Calu3 (cell line): ENCODE measurements at regions not wholly inside any gene's neighbourhood (a gene's known extent, or its start where the extent isn't known, plus 50 kb on each side); places are given as distances from the start of the nearest gene placed in this dataset.

ENCODE experiments used
- BruUV-seq: library from RNA; stranded (reverse); fragments of 400-500 nt; replicated peaks from 2 replicates; lab custom pipeline; 2021; lab: Mats Ljungman, UMichigan
- CTCF ChIA-PET: fragments of 300-600 bp; sonication (Branson Sonifier 250); formaldehyde crosslinking; loops from one replicate; lab custom pipeline; 2022; ENCODE audit warnings: antibody characterized with exemption; lab: Charles Lee
- DNase-seq: peaks from one replicate; pipeline ENCODE4 v3.0.0; 2022
- H3K27ac Mint-ChIP-seq: one replicate; pipeline ENCODE4 v1.8.0; 2022; ENCODE audit warnings: mixed read lengths; ENCODE audit not compliant: unreplicated experiment
- H3K27me3 Mint-ChIP-seq: one replicate; pipeline ENCODE4 v1.8.0; 2022; ENCODE audit warnings: mixed read lengths; ENCODE audit not compliant: unreplicated experiment
- H3K36me3 Mint-ChIP-seq: one replicate; pipeline ENCODE4 v1.8.0; 2022; ENCODE audit warnings: mild to moderate bottlenecking, moderate library complexity, mixed read lengths; ENCODE audit not compliant: insufficient read depth, unreplicated experiment
- H3K4me1 Mint-ChIP-seq: one replicate; pipeline ENCODE4 v1.8.0; 2022; ENCODE audit warnings: mild to moderate bottlenecking, low read depth, mixed read lengths; ENCODE audit not compliant: unreplicated experiment
- H3K4me3 Mint-ChIP-seq: one replicate; pipeline ENCODE4 v1.8.0; 2022; ENCODE audit warnings: mild to moderate bottlenecking, low read depth, moderate library complexity, mixed read lengths; ENCODE audit not compliant: unreplicated experiment
- H3K9me3 Mint-ChIP-seq: one replicate; pipeline ENCODE4 v1.8.0; 2022; ENCODE audit warnings: low read depth, mixed read lengths; ENCODE audit not compliant: unreplicated experiment
- CTCF ChIP-seq: fragments of 200-600 bp; IDR thresholded peaks from one replicate; pipeline ENCODE4 v1.8.0; 2022; ENCODE audit warnings: antibody characterized with exemption; ENCODE audit not compliant: unreplicated experiment
- intact Hi-C: fragments of 100-400 bp; cut with micrococcal nuclease; formaldehyde crosslinking; loops from one replicate; pipeline ENCODE4 v1.10.0; 2022; ENCODE audit not compliant: unreplicated experiment

- Mint-ChIP-seq H3K36me3 (no peaks in the 10 kb centered on the region), H3K27me3 (no peaks in the 10 kb centered on the region), H3K9me3 (peaks cover 1% of the 10 kb centered on the region), H3K27ac (no peak overlapping the region), H3K4me3 (no peak overlapping the region), H3K4me1 (no peaks in the 10 kb centered on the region)
- no peak for DNase-seq
- intact Hi-C loops: no loop called here
- no TSS peak for BruUV-seq
- TF ChIP-seq CTCF: no peak
- CTCF ChIA-PET: no interaction called here
Observed at GRCh38 chr18:55950379-55951166, 362.6 kb upstream of the TCF4 start.

- intact Hi-C loops: no loop called here
- no TSS peak for BruUV-seq
- Mint-ChIP-seq H3K4me3 (no peak overlapping the region), H3K27me3 (no peaks in the 10 kb centered on the region), H3K9me3 (peaks cover 10% of the 10 kb centered on the region), H3K36me3 (no peaks in the 10 kb centered on the region), H3K4me1 (no peaks in the 10 kb centered on the region), H3K27ac (no peak overlapping the region)
- TF ChIP-seq CTCF: no peak
- DNase-seq: no peak
- CTCF ChIA-PET: interaction anchor here (0.6 kb wide), 1 partner anchor 275 kb away, joined by 4 read pairs; no protein-coding TSS in a partner anchor
Observed at GRCh38 chr18:55934821-55935220, 346.8 kb upstream of the TCF4 start.

- no peaks in the 10 kb centered on the region for H3K27me3 Mint-ChIP-seq
- TF ChIP-seq CTCF: no peak
- peaks cover 8% of the 10 kb centered on the region for H3K9me3 Mint-ChIP-seq
- H3K27ac Mint-ChIP-seq: no peak overlapping the region
- H3K4me1 Mint-ChIP-seq: no peaks in the 10 kb centered on the region
- CTCF ChIA-PET: no interaction called here
- no TSS peak for BruUV-seq
- no peak for DNase-seq
- intact Hi-C loops: no loop called here
- no peak overlapping the region for H3K4me3 Mint-ChIP-seq
- no peaks in the 10 kb centered on the region for H3K36me3 Mint-ChIP-seq
Observed at GRCh38 chr18:55932675-55933074, 344.7 kb upstream of the TCF4 start.

- no TSS peak for BruUV-seq
- CTCF ChIA-PET: no interaction called here
- Mint-ChIP-seq H3K27ac (no peak overlapping the region), H3K27me3 (no peaks in the 10 kb centered on the region), H3K4me1 (no peaks in the 10 kb centered on the region), H3K36me3 (no peaks in the 10 kb centered on the region), H3K9me3 (peaks cover 4% of the 10 kb centered on the region), H3K4me3 (no peak overlapping the region)
- no peak for DNase-seq
- intact Hi-C loops: no loop called here
- TF ChIP-seq CTCF: no peak
Observed at GRCh38 chr18:55927831-55928230, 339.8 kb upstream of the TCF4 start.
